Suppressor macrophage treated with lipopolysaccharide for 1 hour (primary cell): ENCODE measurements at regions not wholly inside any gene's neighbourhood (a gene's known extent, or its start where the extent isn't known, plus 50 kb on each side); places are given as distances from the start of the nearest gene placed in this dataset.
"Not testable (repeated sequence)": the region's sequence is repeated elsewhere in the genome, so short reads cannot be mapped to it uniquely, and the experiment has no call there.

Experiments
- DNase-seq, 3 donors: peaks; one replicate each; pipeline ENCODE4 v3.0.0-alpha.2; 2020 to 2022

- DNase-seq, result not testable (repeated sequence)
Observed at GRCh38 chr2:242159921-242160320, 290.4 kb downstream of the RTP5 start.

- not testable (repeated sequence) for DNase-seq
Observed at GRCh38 chr2:242165115-242165514, 295.6 kb downstream of the RTP5 start.

- not testable (repeated sequence) for DNase-seq
Observed at GRCh38 chr2:242171290-242171689, 301.8 kb downstream of the RTP5 start.
